ENCODE measurements at regions not wholly inside any gene's neighbourhood (a gene's known extent, or its start where the extent isn't known, plus 50 kb on each side); places are given as distances from the start of the nearest gene placed in this dataset.

DNA sequence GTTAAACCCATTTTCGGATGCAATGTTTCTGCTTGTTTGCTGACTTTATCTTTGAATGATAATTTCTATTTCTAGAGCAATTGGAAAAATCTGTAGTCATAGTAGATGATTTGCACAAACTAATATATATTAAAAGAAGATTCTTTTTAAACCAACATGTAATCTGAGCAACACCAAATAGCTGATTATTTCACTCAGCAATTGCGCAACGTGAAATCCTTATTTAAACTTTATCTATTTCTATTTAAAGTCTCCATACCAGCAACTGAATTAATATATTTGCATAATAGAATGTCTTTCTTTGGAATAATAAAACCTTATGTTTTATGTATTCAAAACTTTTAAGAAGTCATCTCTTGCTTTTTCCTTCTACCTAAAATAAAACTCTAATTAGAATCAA is 1132.4 kb downstream of the FLRT2 start:
- no peak for DNase-seq

GRCh38 chr14:86654558-86655184 is 1124.7 kb downstream of the FLRT2 start:
- DNase-seq, result peak; percentile 14

GRCh38 chr14:86652526-86652925 is 1122.6 kb downstream of the FLRT2 start:
- no peak for DNase-seq

DNA sequence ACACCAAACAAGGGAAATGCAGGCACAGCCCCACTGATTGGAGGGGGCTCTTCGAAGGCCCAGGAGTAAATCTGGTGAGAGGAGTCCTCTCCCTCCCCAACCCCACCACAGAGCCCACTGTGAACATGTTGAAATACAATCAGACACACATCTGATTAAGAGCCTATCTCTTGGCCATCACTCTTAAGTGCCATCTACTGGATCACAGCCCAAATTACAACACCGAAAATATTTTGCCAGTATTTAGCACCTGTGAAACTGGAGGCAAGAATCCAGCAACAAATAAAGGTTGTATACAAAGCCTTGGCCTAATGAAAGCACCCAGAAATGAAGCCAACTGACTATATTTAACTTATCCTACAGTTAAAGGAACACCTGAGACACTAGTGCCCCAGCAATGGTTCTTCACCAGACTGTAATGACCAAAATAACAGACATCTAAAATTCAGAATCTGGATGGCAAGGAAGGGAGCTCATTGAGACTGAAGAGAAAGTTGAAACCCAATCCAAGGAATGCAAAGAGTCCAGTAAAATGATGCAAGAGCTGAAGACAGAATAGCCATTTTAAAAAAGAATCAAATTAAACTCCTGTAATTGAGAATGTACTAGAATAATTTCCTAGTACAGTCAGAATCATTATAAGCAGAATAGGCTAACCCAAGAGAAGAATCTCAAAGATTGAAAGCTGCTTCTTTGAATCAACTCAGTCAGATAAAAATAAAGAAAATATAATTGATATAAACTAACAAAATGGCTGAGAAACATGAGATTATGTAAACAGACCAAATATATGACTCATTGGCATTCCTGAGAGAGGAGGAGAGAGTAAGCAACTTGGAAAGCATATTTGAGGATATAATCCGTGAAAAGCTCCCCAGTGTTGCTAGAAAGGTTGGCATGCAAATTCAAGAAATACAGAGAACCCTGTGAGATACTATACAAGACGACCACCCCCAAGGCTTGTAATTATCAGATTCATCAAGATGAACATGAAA is 1117.0 kb downstream of the FLRT2 start:
- no peak for DNase-seq

- no peak for DNase-seq
Observed at GRCh38 chr14:86646125-86646524, 1116.2 kb downstream of the FLRT2 start.

DNA sequence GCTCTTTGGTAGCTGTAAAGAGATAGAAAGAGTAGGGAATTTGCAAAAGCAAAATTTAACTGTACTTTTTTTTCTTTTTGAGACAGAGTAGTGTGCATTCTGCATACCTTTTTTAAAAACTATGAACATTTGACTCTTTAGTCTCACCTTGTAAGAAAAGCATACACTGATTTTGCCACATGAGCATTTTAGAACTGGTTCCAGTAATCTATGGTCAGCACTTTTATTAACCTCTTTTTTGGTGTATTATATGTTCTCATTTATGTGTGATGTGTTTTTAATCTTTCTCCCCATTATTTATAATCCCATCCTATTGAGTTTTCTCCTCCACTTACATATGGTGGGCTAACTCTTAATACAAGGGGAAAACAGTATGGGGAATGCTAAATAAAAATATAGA is 1111.4 kb downstream of the FLRT2 start:
- no peak for DNase-seq

- no peak for DNase-seq
Observed at GRCh38 chr14:86640288-86640687, 1110.3 kb downstream of the FLRT2 start.

GRCh38 chr14:86639666-86640065 is 1109.7 kb downstream of the FLRT2 start:
- DNase-seq, result no peak

GRCh38 chr14:86639146-86639545 is 1109.2 kb downstream of the FLRT2 start:
- DNase-seq, result no peak

GRCh38 chr14:86627080-86627479 is 1097.1 kb downstream of the FLRT2 start:
- DNase-seq, result no peak

DNA sequence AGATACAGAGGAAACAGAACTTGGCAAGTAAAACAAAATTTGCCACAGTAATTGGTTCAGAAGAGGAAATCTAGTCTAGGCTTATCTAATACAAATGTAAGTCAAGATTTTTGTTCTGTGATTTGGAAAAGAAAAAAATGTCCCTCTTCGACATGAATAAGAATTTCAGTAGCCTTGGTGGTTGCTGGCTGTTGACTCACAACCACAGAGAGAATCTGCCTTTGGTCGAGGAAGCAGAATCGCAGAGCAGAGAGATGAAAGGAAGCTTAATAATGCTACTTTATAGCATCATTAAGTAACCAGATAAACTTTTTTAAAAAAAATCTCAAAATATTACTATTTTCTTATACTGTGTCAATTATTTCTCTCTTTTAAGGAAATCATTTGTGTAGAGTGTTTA is 1096.6 kb downstream of the FLRT2 start:
- DNase-seq, result no peak

- DNase-seq, result no peak
Observed at GRCh38 chr14:86625637-86626036, 1095.7 kb downstream of the FLRT2 start.

- no peak for DNase-seq
Observed at GRCh38 chr14:86619726-86620125, 1089.8 kb downstream of the FLRT2 start.

DNA sequence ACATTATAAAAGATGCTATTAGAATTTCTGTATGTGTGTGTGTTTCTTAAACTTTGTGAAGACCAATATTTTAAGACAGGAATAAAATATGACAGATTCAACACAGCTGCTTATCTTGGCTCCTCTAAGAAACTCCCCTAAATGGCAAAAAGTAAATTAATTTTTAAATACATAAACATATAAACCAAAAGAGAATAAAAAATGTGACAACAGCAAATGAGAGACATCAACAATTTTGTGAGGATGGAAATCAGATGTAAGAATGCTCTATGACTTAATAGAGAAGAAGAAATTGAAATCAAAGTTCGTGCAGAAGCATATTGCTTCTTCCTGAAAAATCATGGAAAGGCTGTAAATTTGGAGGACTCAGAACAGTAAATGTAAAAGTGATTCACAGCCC is 1083.8 kb downstream of the FLRT2 start:
- DNase-seq, result no peak

GRCh38 chr14:86613126-86613525 is 1083.2 kb downstream of the FLRT2 start:
- DNase-seq, result no peak

DNA sequence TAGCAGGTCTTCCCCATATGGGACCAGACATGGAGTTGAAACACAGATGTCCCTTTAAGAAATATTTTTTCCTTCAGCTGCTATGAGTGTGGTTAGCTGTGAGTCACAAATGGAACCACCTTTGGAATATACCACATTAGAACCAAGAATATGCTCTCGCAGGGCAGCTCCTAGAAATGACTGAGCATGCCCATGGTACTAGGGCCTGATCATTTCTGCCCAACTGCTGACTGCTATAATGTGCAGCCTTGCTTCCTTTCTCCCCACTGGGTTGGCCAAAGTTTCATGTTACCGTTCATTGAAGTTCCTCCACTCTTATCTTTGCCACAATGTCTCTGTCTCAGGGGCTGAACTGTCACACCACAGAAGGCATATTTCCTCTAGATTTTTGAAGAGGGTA is 1074.6 kb downstream of the FLRT2 start:
- DNase-seq, result no peak

GRCh38 chr14:86602263-86602662 is 1072.3 kb downstream of the FLRT2 start:
- no peak for DNase-seq

- DNase-seq, result no peak
Observed at GRCh38 chr14:86601813-86602212, 1071.9 kb downstream of the FLRT2 start.

DNA sequence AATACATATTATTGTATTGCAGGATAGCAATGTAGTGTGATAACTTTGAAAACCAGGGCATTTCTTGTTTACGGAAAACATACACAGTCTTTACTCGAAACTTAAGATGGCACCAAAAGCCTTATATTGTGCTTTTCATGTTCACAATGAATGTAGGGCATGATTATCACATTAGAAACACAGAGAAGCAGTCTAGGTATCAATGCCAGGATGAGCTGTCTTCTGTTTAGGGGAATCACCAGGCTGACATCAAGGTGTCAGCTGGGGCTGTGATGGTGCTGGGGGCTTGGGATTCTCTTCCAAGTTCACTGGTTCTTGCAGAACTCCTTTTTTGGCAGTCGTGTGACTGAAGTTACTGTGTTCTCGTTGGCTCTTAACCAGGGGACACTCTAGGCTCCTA is 1067.3 kb downstream of the FLRT2 start:
- DNase-seq, result no peak

- no peak for DNase-seq
Observed at GRCh38 chr14:86596024-86596423, 1066.1 kb downstream of the FLRT2 start.

DNA sequence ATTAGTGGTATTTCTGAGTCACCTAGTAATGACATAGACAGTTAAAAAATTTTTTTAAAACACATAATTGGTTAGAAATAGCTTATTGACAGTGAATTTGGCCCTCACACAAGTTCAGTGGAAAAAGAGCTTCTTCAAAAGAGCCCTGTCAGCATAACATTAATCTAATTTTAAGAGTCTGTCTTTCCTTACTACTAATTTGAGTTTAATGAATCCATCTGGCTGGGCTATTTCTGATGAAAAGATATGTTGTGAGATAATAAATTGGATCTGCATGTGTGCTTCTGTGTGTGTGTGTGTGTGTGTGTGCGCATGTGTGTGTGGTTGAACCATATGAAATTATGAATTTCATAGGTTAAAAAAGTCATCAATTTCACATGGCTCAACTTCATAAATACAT is 1045.2 kb downstream of the FLRT2 start:
- DNase-seq, result no peak

DNA sequence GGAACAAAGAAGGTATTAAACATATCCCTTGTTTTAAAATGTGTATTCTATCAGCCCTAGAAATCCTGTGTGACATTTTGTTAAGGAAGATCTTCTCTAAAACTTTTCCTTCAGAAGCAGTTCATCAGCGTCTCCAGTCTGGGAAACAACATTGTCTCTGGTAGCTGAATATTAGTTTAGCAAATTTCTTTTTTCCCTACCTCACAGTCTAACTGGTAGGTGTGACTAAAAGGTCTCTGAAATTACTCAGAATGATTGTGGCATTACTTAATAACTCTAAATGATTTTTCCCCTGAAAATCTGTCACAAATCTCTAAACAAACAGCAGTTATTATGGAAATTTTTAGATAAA is 1044.8 kb downstream of the FLRT2 start:
- no peak for DNase-seq

DNA sequence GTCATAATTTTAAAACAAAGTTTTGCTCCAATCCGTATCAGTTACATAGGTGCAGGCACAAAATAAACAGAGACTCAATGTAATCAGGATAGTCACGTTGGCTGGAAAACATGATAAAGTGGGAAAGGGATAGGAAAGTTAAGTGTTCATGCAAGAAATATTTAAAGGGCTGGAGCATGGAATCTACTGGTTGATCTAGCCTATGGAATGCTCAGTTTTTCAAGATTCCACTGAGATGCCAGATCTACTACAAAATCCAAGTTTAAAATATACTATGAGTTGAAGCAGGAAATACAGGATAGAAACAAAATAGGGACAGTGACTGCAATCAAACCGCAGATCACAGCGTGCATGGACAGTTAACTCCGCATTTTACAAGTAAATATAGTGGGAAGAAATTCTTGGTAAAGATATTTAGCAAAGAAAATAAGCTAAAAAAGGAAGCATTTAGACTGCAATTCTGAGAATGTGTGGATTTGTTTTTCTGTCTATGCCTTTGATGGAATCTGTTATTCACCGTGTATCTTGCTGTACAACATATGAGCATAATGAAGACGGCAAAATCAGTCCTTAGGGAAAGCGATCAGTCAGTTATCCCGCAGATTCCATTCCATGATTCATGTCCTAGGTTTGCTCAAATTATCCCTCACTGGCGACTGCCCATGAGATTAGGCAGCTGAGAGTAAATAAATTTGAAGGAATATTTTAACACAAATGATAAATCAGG is 1044.3 kb downstream of the FLRT2 start:
- no peak for DNase-seq

DNA sequence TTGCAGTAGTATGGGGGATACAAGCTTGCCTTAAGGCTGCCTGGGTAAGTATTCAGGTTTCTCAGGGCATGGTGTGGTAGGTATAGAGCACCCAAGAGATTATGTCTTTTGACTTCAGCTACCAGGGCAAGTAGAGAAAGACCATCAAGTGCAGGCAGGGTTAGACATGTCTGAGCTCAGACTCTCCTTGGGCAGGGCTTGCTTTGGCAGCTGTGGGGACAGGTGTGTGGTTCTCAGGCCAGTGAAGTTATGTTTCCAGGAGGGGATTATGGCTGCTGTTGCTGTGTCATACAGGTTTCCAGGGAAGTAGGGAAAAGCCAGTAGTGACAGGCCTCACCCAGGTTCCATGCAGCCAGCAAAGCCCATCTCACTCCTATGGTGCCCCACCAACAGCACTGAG is 1040.4 kb downstream of the FLRT2 start:
- no peak for DNase-seq

Measured in CD4-positive, alpha-beta T cell treated with Interleukin-6 for 4 hours (primary cell).